HG02973 (cell line): ENCODE measurements at regions not wholly inside any gene's neighbourhood (a gene's known extent, or its start where the extent isn't known, plus 50 kb on each side); places are given as distances from the start of the nearest gene placed in this dataset.

ENCODE experiments used
- ATAC-seq: cut with Tn5 transposase; IDR thresholded peaks from one replicate; pipeline ENCODE4 v1.9.1; 2021; ENCODE audit warnings: moderate library complexity; ENCODE audit not compliant: unreplicated experiment

DNA sequence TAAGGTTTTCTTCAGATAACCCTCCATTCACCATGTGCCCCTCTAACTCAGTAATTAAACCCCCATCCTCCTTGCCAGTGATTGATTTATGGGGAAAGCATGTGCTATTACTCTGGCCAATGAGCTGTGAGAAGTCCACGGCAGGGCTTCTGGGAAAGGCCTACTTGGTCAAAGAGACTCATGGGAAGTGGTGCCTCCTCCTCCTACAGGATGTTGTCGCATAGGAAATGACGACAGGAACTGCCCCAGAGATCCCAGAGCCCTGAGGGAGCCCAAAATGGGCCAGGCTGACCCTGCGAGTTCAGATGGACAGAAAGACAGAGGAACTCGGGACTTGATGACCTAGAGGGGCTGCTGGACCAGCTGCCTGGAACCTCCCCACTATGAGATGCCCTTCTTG is 938.1 kb upstream of the TMEM132C start:
- no peak for ATAC-seq

DNA sequence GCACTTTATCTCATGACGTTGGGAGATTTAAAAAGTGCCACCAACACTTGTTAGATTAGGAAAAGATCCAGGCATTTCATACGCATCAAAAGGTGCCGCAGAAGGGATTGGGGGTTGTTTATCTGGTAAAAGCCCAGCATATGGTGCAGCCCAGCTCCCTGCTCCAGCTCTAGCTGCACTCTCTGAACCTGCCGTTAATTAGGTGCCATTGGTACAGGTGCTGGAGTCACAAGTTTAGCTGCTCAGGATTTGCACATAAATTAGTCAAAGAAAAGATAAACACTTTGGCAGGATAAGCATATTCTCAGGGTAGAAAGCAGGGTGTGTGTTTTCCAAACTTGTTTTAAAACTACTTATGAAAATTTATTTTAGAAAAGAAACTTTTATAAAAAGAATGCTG is 932.6 kb upstream of the TMEM132C start:
- ATAC-seq = no peak

DNA sequence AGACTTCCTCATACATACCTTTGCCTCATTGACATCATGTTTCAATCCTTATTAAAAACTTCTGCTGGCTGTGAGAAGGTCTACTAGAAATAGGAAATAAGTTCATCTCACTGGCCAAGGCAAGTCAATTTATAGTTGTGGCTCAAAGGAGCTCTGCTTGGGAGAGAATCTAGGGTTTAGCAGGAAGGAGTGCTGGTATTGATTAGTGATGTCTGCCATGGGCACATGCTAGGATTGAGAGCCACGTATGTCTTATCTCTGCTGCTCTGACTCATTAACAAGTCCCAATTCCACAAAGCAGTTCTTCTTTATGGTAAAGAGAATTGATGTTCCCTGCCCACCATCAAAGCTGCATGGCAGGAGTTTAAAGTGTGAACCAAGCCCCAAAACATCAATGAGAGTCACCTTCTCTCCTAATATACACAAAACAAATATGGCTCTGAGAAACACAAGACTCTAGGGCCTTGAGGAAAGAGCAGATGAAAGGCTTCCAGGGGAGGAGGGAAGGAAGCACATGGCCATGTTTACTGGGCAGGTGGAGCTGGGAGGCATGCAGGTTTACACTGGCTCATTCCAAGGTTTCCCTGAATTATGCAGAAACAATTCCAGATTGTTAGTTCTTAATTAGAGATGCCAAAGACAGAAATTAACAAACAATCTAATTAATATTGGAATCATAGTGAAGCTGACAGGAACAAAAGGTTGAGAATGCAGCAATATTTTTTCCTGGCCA is 931.9 kb upstream of the TMEM132C start:
- ATAC-seq = no peak

DNA sequence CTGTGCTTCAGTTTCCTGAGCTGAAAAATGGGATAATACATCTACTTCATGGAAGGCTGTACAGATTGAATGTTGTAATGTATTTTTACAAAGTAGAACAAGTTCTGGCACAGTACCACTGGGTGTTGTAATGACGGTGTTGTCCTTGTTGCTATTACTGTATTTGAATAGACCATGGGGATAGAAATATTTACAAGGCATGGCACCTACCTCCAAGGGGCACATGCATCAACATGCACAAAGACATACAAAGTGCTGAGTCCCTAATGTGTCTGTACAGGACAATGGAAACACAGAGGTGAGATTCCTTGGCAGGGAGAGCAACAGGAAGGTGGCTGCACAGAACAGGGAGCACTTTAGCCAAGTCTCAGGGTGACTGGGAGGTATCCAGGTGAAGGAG is 930.6 kb upstream of the TMEM132C start:
- no peak for ATAC-seq

DNA sequence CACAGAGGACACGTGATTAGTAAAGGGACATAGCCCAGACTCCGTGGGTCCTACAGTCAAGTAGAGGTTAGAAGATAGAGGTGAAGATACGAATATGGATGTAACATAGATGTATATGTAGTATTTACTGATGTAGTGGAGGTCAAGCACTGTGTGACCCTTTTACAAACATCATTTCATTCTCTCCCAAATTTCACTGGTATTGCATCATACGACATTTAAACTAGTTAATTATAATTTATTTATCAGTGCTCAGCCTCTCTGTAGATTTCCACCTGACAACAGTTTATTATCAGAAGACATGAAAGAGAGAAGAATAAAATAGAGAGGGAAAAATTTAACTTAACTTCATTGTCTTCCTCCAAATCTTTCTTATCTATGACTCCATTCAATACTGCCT is 927.9 kb upstream of the TMEM132C start:
- ATAC-seq = no peak

DNA sequence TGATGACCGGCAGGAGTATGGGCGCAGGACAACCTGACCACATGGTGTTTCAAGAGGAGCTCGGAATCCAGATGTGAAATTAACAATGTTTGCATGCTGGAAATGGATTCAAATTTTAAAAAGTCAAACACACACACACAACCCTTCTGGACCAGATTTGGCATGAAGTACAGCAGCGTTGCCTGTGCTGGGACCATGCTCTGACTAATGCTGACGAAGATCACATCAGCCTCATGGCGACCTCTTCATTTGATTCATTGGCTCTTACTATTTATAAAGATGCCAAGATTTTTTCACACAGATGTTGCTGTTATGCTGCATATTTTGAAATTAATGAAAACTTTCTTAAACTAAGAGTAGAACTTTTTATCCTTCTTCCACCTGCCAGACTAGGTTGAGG is 926.6 kb upstream of the TMEM132C start:
- no peak for ATAC-seq

DNA sequence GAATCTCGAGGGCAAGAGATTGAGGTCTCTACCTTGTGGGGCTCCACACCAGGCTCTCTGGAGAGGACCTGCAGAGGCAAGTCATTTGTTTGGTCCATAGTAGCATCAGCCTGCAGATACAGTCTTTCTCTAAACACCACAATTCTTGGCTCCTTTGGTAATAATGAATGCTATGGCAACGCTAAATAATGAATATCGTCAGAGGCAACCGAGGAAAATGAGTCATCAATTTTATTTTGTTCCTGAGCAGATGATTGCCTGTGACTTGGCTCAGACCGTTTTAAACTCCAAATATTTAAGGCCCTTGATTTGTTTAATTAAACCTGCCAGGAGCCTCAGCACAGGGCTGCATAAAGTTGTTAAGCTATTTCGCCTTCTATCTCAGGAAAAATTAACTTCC is 924.1 kb upstream of the TMEM132C start:
- ATAC-seq = no peak

DNA sequence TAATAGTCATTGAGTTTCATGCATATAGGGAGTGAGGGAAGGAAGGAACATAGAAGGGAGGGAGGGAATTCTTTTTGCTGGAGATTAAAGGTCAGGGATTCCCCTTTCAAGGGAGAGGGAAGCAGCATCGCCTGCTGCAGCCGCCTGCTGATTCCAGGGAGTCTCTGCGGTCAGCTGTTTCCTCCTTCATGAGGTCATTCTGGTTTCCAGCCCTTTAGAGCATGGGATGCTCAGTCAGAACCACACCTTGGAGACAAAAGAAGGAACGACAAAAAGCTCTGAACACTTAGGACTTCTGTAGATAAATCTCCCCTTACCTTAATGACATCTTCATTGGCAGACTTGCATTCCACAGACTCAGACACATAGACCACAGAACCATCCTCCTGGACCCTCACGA is 923.0 kb upstream of the TMEM132C start:
- ATAC-seq = no peak

DNA sequence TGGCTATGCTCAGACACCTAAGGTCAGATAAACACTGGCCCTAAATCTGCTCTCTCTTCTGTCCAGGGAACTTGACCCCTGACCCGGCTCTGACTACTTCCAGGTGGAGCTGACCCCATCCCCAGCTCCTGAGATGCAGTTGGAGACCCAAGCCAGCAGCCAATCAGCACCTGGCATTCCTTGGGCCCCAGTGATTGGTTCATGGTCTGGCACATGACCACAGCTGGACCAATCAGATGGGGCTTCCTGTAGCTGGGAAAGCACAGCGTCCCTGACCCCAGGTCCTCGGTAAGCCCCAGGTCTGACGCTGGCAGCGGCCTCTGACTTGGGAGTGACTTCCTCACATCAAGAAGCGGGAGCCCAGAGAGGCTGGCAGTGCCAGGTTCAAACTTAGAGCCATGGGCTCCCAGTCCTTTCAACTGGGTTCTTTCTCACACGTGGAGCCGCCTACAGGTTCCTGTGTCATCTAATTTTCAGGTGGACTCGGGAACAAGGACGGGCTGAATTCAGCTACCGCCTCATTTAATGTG is 915.4 kb upstream of the TMEM132C start:
- ATAC-seq = no peak

DNA sequence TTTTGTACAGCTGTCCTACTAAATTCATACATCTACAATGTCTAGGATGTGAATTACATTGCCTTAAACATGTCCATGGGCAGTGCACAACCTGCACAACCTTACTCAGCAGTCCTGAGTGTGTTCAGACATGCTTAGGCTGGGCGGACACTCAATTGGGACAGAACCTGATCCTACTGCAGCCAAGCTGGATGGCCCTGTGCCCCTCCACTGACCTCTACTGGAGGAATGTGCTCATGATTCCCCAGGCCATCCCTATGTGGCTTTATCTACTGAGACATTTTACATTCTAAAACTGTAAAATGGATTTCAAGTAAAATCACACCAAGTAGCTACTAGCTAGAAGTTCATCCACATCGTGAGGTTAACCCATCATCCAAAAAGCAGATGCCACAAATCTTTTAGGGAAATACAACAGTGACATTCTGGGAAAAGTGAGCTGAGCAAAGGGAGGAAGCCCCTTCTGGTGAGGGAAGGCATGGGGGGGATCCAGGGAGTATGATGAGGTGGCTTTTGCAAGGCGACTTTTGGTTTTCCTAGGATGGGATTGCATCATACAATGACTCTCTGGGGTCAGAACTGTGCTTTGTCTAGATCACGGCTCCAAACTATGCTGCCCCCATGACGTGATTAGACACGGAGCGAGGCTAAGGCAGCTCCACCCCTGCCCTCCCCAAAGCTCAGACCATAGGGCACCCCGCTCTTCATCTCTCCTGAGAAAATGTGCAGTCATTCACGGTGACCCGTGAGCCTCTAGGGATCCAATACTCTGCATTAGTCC is 911.7 kb upstream of the TMEM132C start:
- ATAC-seq = no peak

DNA sequence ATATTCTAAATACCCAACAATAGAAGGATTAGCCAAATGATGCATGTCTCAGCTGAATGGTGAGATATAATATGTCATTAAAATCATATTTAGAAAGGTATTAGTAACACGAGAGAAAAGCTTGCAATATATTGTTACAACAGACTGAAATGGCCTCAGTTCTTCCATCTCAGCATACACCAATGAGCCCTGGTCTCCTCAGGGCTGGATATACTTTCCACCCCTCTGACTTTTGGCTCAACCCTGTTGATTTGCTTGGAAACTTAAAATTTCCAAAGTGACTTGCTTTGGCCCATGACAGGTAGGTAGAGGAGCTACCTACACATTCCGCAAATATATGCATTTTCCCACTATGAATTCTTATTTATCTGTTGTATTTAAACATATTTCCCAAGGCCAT is 908.1 kb upstream of the TMEM132C start:
- ATAC-seq = no peak

DNA sequence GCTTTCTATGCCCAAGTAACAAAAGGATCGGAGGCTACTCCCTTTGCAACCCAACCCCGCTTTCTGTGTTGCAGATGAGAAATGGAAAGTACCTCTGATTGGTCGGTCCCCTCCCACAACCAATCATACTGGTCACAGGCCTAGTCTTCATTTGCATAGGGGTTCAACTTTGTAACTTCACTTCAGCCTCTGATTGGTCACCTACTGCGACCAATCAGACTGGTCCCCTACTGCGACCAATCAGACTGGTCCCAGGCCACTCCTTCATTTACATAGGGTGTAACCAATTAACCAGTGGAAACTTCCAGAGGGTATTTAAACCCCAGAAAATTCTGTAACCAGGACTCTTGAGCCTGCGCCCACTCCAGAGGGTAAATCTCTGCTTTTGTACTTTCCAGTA is 906.4 kb upstream of the TMEM132C start:
- ATAC-seq = no peak

DNA sequence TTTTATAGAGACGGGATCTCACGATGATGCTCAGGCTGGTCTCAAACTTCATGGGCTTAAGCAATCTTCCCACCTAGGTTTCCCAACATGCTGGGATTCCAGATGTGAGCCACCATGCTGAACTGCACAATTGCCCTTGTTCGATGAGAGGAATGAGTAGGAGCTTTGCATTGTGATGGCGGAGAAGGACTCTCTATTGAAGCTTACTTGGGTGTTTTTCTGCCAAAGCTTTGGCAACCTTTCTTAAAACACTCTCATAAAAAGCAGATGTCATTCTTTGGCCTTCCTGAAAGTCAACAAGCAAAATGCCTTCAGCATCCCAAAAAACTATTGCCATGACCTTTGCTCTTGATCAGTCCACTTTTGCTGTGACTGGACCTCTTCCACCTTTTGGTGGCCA is 904.8 kb upstream of the TMEM132C start:
- ATAC-seq = no peak

DNA sequence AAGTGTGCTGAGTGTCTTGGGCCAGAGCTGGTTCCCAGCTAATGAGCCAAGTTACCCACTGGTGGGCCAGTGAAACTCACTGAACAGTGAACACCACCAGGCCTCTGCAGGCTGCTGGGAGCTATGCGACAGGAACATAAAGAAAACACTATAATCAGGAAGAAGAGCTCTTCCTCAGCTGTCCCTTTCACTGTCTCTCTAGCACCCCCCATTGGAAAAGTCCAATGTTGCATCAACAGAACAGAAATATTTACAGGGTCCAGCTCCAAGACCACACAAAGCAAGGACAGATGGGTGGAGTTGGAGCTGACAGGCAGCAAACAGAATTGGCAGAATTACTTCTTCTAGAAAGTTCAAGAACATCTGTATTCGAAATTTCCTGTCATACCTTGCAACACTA is 903.6 kb upstream of the TMEM132C start:
- ATAC-seq = no peak

DNA sequence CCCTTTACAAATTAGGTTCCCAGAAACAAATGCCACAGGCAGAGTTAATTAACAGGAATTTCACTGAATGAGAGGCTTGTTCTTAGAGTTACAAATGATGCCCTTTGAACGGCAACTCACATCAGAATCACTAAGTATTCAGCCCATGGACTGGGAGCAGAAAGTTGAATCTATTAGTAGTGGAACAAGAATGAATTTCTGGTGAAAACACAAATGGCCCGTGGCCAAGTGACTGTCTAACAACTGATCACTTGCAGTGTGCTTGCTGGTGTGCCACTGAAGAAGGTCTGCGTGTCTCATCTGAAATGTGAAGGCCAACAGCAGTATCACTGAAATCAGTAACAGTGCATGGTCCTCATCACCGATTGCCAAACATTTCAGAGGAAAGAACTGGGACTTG is 893.4 kb upstream of the TMEM132C start:
- ATAC-seq = no peak

DNA sequence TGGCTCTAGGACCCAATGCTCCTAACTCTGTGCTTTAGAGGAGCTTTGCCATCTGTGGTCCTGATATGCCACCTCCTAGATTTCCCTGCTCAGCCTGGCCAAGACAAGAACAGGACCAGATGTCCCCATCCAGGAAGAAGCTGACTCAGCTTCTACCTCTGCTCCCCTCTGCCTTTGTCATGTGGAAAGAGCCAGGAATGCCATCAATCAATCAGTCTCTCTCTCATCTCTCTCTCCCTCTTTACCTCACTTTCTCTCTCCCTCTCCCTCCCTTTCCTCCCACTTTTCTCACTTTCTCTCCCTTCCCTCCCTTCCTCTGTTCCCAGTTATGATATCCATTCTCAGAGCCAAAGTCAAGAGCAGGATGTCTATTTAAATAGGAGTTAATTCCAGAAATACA is 892.5 kb upstream of the TMEM132C start:
- no peak for ATAC-seq

DNA sequence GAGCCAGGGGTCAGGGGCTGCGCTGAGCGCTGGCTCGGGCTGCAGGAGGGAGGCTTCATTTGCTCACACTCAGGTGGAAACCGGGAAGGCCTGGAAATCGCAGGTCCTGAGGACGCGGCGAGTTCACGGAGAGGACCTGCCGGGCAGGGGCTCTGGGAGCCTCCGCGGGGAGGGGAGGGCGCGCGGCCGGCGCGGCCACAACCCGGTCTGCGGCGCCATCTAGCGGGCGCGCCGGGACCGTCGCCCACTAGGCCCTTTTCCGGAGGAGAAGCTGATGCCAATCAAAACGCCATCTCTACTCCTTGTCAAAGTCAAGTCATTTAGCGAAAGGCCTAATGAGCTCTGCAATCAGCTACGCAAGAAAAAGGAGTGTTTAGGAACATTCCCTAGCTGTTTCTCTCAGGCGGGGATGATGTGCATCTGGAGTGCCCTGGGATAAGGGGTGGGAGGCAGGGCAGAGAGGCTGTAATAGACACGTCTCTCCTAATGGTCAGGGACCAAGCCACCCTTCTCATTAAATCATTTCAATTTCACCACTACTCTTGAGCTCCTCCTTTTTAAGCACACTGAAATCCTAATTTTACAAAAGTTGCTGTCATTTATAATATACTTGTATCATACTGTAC is 885.8 kb upstream of the TMEM132C start:
- ATAC-seq = peak; percentile 67

DNA sequence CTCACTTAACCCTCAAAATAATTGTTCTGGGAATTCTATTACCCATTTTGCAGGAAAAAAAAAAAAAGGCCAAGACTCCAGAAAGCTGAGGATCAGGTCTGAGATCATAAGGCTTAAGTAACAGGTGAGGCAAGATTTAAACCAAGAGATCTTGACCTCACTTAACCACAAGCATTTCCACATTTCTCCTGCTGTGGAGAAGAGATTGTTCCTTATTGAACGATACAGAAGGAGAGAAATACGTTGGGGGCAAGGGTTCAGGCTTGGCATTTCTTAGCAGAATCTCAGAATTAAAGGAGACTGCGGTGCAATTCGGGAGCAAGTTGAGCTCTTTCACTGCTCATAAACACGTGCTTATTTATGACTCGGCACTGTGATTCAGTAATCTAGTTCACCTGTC is 885.3 kb upstream of the TMEM132C start:
- no peak for ATAC-seq

DNA sequence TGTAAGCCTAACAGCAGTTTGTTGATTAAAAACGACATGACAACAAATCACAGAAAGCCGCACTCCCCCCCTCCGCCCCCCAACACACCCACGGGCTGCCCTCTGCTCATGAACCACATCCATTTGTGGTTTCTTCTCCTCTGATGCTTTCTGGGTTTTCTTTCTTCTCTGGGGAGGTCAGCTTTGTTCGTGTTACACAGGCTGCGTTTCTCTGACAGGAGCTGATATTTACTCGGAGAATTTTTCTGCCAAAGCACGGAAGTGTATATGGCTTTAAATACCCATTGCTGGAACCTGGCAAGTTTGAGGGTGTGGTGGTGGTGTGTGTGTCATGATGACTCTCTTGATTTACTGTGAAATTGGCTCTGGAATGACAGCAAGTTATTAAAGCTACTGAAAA is 883.7 kb upstream of the TMEM132C start:
- ATAC-seq = no peak

DNA sequence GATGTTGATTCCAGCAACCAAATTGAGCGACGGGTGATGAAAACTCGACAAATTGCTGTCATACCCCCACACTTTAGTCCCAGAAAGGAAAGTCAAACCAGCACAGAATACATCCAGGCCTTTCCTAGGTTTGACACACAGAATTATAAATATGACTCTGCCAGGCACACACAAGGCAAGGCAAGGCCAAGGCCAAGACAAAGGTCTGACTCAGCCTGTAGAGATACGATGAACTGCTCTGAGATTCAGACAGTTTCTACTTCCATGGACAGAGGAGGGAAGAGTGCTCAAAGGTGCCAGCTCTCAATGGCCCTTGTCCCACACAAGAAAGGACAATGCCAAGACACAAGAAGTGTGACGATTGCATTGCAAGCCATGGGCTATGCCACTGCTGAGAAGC is 880.2 kb upstream of the TMEM132C start:
- ATAC-seq = no peak

DNA sequence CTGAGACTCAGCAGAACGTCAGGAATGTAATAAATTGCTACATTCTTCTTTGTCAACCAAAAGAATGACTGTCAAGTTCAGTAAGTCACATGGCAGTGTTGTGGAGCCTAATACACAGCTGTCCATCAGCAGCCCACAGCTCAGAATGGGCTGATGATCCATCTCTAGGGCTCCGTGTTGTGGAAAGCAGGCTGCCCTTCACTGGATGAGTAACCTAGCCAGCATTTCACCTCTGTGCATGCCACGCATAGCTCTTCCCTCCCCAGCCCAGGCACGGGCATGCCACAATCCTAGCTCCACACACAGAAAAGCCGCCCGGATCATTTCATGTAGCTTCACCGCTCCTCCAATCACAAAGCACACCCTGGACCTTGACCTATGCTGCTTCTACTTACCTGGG is 878.0 kb upstream of the TMEM132C start:
- ATAC-seq = no peak

DNA sequence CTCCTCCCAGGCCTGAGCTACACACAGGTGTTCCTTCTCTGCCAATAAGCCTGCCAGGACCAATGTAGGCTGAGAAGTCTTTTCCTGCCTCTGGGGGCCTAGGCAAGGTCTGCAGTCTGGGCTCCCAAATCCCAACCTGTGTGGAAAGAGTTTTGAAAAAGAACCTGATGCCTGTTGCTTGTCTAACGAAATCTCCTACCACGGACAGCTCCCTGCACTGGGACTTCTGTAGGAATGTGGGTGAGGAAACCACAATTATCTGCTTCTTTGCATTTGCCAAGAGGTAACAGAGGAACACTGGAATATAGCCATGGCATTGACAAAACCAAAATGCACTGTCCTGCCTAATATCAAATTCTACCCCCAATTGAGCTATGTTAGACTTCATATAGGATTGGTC is 877.0 kb upstream of the TMEM132C start:
- ATAC-seq = no peak
